GM23338 (cell line): ENCODE measurements at regions not wholly inside any gene's neighbourhood (a gene's known extent, or its start where the extent isn't known, plus 50 kb on each side); places are given as distances from the start of the nearest gene placed in this dataset.

Source experiments
- ATAC-seq: fragments of 200-7000 bp; cut with Tn5 transposase; 3 replicates; pipeline ENCODE4 v1.9.1; 2020
- DNase-seq: peaks from one replicate; pipeline ENCODE4 v3.0.0-alpha.2; 2015; ENCODE audit warnings: low spot score
- H2AFZ ChIP-seq: fragments of 200-600 bp; sonication (generic); 2 replicates; pipeline ENCODE4 v1.8.0; 2016; ENCODE audit warnings: antibody characterized with exemption, mild to moderate bottlenecking, moderate library complexity
- H3F3A ChIP-seq: fragments of 200-600 bp; sonication (generic); replicated peaks from 2 replicates; pipeline ENCODE4 v1.8.0; 2017; ENCODE audit warnings: antibody characterized with exemption, mixed run types, low read depth
- H3K27ac ChIP-seq: fragments of 200-600 bp; sonication (generic); 2 replicates; pipeline ENCODE4 v1.6.1; 2016; ENCODE audit warnings: low read depth
- H3K27me3 ChIP-seq: fragments of 200-600 bp; sonication (generic); 2 replicates; pipeline ENCODE4 v1.8.0; 2016; ENCODE audit warnings: mild to moderate bottlenecking, mixed run types, moderate library complexity; ENCODE audit not compliant: insufficient read depth
- H3K36me3 ChIP-seq: fragments of 200-600 bp; sonication (generic); 2 replicates; pipeline ENCODE4 v1.8.0; 2016; ENCODE audit warnings: mild to moderate bottlenecking; ENCODE audit not compliant: insufficient read depth
- H3K4me1 ChIP-seq: fragments of 200-600 bp; sonication (generic); 2 replicates; pipeline ENCODE4 v1.8.0; 2016; ENCODE audit warnings: mild to moderate bottlenecking, moderate library complexity; ENCODE audit not compliant: insufficient read depth
- H3K4me2 ChIP-seq: fragments of 200-600 bp; sonication (generic); 2 replicates; pipeline ENCODE4 v1.7.1; 2017; ENCODE audit warnings: mixed run types
- H3K4me3 ChIP-seq: fragments of 200-600 bp; sonication (generic); 2 replicates; pipeline ENCODE4 v1.6.1; 2016; ENCODE audit warnings: mixed run types
- H3K79me2 ChIP-seq: fragments of 200-600 bp; sonication (generic); replicated peaks from 2 replicates; pipeline ENCODE4 v1.8.0; 2017; ENCODE audit warnings: mild to moderate bottlenecking; ENCODE audit not compliant: insufficient read depth
- H3K9me2 ChIP-seq: fragments of 200-600 bp; sonication (generic); 2 replicates; pipeline ENCODE4 v1.8.0; 2017; ENCODE audit not compliant: insufficient read depth
- H4K20me1 ChIP-seq: fragments of 200-600 bp; sonication (generic); replicated peaks from 2 replicates; pipeline ENCODE4 v1.8.0; 2017; ENCODE audit warnings: mild to moderate bottlenecking; ENCODE audit not compliant: insufficient read depth
- H3K27ac Mint-ChIP-seq: 2 replicates; pipeline ENCODE4 v1.8.0; 2020; ENCODE audit warnings: inconsistent platforms, mild to moderate bottlenecking, moderate library complexity, mixed read lengths
- H3K27me3 Mint-ChIP-seq: 3 replicates; pipeline ENCODE4 v1.8.0; 2022; ENCODE audit warnings: low read depth, mild to moderate bottlenecking, moderate library complexity, mixed read lengths, inconsistent platforms; ENCODE audit not compliant: insufficient read depth, poor library complexity
- H3K36me3 Mint-ChIP-seq: 3 replicates; pipeline ENCODE4 v1.8.0; 2021; ENCODE audit warnings: low read depth, mild to moderate bottlenecking, inconsistent platforms, moderate library complexity, mixed read lengths
- H3K4me1 Mint-ChIP-seq: 3 replicates; pipeline ENCODE4 v1.8.0; 2020; ENCODE audit warnings: mild to moderate bottlenecking, inconsistent platforms, mixed read lengths
- H3K4me3 Mint-ChIP-seq: 3 replicates; pipeline ENCODE4 v1.8.0; 2021; ENCODE audit warnings: moderate library complexity, mild to moderate bottlenecking, inconsistent platforms, mixed read lengths
- H3K9me3 Mint-ChIP-seq: 3 replicates; pipeline ENCODE4 v1.8.0; 2020; ENCODE audit warnings: moderate library complexity, mild to moderate bottlenecking, inconsistent platforms, mixed read lengths
- CREB1 ChIP-seq: fragments of 250-450 bp; sonication (Bioruptor Pico); IDR thresholded peaks from 2 replicates; pipeline ENCODE4 v1.5.0; 2020; ENCODE audit warnings: low read depth, mild to moderate bottlenecking, moderate library complexity
- EZH2 ChIP-seq: fragments of 200-600 bp; sonication (generic); IDR thresholded peaks from one replicate; pipeline ENCODE4 v1.8.0; 2017; ENCODE audit warnings: antibody characterized with exemption, mild to moderate bottlenecking, low read depth; ENCODE audit not compliant: unreplicated experiment
- EZH2phosphoT487 ChIP-seq: fragments of 200-600 bp; sonication (generic); IDR thresholded peaks from one replicate; pipeline ENCODE4 v1.8.1; 2018; ENCODE audit warnings: antibody characterized with exemption; ENCODE audit not compliant: unreplicated experiment
- JUNB ChIP-seq: IDR thresholded peaks from one replicate; pipeline ENCODE4 v1.6.1; 2016; ENCODE audit warnings: antibody characterized with exemption; ENCODE audit not compliant: unreplicated experiment
- NANOG ChIP-seq: IDR thresholded peaks from 2 replicates; pipeline ENCODE4 v1.6.1; 2016; ENCODE audit warnings: antibody characterized with exemption, borderline replicate concordance
- POLR2AphosphoS5 ChIP-seq: IDR thresholded peaks from 2 replicates; pipeline ENCODE4 v1.6.1; 2016; ENCODE audit warnings: antibody characterized with exemption, low read depth
- STAT1 ChIP-seq: IDR thresholded peaks from one replicate; pipeline ENCODE4 v1.6.1; 2016; ENCODE audit warnings: antibody characterized with exemption; ENCODE audit not compliant: unreplicated experiment
- ZNF114 ChIP-seq: fragments of 250-450 bp; sonication (Bioruptor Pico); IDR thresholded peaks from 2 replicates; pipeline ENCODE4 v1.5.0; 2020; ENCODE audit warnings: mild to moderate bottlenecking, moderate library complexity
- ZNF331 ChIP-seq: fragments of 250-450 bp; sonication (Bioruptor Pico); IDR thresholded peaks from 2 replicates; pipeline ENCODE4 v1.5.0; 2020; ENCODE audit warnings: low read depth, mild to moderate bottlenecking, moderate library complexity
- TF ChIP-seq, protein P1 (sequence below): IDR thresholded peaks from 2 replicates; pipeline ENCODE4 v1.6.1; 2016; ENCODE audit warnings: antibody characterized with exemption
- TF ChIP-seq, protein P2 (sequence below), 2 experiments: fragments of 200-600 bp in 1 of 2; sonication (generic) in 1 of 2; conservative IDR thresholded peaks; 2 replicates each; pipeline versions ENCODE4 v1.5.1 to v1.6.1; 2016 to 2017; ENCODE audit warnings: antibody characterized with exemption in 2 of 2, low read depth in 2 of 2, mild to moderate bottlenecking in 2 of 2, moderate library complexity in 1 of 2
- TF ChIP-seq, protein P3 (sequence below): IDR thresholded peaks from one replicate; pipeline ENCODE4 v1.6.1; 2018; ENCODE audit warnings: antibody characterized with exemption; ENCODE audit not compliant: unreplicated experiment
- TF ChIP-seq, protein P4 (sequence below): fragments of 250-450 bp; sonication (Bioruptor Pico); IDR thresholded peaks from 2 replicates; pipeline ENCODE4 v1.5.0; 2020; ENCODE audit warnings: mild to moderate bottlenecking, moderate library complexity

DNA sequence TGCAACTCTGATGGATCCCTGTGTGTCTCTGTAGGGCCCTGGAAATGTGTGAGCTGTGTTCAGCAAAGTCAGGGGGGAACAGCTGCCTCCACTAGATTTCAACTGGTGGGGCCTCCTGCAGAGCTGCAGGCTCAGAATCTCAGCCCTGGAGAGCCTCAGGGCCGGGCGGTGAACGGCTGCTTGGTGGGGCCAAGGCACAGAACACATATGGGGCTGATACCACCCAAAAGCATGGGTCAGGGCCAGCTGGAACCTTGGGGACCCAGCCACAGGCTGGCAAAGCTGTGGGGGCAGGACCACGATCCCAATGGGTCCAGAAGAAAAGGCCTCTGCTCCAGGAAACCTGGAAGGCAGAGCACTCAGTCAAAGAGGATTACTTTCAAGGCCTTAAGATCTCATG lies 878.5 kb downstream of the BCL11B start:
- Histone ChIP-seq H3K36me3 (no peaks in the 10 kb centered on the region), H3K27me3 (no peaks in the 10 kb centered on the region), H3K4me3 (no peak overlapping the region), H3F3A (no peaks in the 10 kb centered on the region), H3K9me2 (0 out of 2 replicates have a peak, but pooled peaks cover 4% of the 10 kb centered on the region), H3K4me1 (no peaks in the 10 kb centered on the region), H2AFZ (no peak overlapping the region), H4K20me1 (no peaks in the 10 kb centered on the region), H3K27ac (no peak overlapping the region), H3K4me2 (no peak overlapping the region), H3K79me2 (no peaks in the 10 kb centered on the region)
- Mint-ChIP-seq H3K4me3 (no peak overlapping the region), H3K36me3 (peaks cover 5% of the 10 kb centered on the region; the same call in 2 of the 3 replicates), H3K4me1 (no peaks in the 10 kb centered on the region), H3K27ac (no peak overlapping the region), H3K9me3 (peaks cover 17% of the 10 kb centered on the region), H3K27me3 (peaks cover 3% of the 10 kb centered on the region)
- no peak for ATAC-seq
- TF ChIP-seq ZNF331 (CRISPR knock-in tag) (no peak), STAT1 (no peak), NANOG (no peak), POLR2AphosphoS5 (no peak), ZNF114 (no peak), CREB1 (CRISPR knock-in tag) (no peak), EZH2 (no peak), JUNB (no peak), EZH2phosphoT487 (no peak)
- TF ChIP-seq, protein P1, sequence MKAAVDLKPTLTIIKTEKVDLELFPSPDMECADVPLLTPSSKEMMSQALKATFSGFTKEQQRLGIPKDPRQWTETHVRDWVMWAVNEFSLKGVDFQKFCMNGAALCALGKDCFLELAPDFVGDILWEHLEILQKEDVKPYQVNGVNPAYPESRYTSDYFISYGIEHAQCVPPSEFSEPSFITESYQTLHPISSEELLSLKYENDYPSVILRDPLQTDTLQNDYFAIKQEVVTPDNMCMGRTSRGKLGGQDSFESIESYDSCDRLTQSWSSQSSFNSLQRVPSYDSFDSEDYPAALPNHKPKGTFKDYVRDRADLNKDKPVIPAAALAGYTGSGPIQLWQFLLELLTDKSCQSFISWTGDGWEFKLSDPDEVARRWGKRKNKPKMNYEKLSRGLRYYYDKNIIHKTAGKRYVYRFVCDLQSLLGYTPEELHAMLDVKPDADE, result no peak
- TF ChIP-seq, protein P2, sequence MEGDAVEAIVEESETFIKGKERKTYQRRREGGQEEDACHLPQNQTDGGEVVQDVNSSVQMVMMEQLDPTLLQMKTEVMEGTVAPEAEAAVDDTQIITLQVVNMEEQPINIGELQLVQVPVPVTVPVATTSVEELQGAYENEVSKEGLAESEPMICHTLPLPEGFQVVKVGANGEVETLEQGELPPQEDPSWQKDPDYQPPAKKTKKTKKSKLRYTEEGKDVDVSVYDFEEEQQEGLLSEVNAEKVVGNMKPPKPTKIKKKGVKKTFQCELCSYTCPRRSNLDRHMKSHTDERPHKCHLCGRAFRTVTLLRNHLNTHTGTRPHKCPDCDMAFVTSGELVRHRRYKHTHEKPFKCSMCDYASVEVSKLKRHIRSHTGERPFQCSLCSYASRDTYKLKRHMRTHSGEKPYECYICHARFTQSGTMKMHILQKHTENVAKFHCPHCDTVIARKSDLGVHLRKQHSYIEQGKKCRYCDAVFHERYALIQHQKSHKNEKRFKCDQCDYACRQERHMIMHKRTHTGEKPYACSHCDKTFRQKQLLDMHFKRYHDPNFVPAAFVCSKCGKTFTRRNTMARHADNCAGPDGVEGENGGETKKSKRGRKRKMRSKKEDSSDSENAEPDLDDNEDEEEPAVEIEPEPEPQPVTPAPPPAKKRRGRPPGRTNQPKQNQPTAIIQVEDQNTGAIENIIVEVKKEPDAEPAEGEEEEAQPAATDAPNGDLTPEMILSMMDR (conservative IDR thresholded peaks at IDR 0.05; ENCODE audit: low read depth in 2 of 2), result no peak
- TF ChIP-seq, protein P3, sequence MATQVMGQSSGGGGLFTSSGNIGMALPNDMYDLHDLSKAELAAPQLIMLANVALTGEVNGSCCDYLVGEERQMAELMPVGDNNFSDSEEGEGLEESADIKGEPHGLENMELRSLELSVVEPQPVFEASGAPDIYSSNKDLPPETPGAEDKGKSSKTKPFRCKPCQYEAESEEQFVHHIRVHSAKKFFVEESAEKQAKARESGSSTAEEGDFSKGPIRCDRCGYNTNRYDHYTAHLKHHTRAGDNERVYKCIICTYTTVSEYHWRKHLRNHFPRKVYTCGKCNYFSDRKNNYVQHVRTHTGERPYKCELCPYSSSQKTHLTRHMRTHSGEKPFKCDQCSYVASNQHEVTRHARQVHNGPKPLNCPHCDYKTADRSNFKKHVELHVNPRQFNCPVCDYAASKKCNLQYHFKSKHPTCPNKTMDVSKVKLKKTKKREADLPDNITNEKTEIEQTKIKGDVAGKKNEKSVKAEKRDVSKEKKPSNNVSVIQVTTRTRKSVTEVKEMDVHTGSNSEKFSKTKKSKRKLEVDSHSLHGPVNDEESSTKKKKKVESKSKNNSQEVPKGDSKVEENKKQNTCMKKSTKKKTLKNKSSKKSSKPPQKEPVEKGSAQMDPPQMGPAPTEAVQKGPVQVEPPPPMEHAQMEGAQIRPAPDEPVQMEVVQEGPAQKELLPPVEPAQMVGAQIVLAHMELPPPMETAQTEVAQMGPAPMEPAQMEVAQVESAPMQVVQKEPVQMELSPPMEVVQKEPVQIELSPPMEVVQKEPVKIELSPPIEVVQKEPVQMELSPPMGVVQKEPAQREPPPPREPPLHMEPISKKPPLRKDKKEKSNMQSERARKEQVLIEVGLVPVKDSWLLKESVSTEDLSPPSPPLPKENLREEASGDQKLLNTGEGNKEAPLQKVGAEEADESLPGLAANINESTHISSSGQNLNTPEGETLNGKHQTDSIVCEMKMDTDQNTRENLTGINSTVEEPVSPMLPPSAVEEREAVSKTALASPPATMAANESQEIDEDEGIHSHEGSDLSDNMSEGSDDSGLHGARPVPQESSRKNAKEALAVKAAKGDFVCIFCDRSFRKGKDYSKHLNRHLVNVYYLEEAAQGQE, result no peak
- TF ChIP-seq, protein P4, sequence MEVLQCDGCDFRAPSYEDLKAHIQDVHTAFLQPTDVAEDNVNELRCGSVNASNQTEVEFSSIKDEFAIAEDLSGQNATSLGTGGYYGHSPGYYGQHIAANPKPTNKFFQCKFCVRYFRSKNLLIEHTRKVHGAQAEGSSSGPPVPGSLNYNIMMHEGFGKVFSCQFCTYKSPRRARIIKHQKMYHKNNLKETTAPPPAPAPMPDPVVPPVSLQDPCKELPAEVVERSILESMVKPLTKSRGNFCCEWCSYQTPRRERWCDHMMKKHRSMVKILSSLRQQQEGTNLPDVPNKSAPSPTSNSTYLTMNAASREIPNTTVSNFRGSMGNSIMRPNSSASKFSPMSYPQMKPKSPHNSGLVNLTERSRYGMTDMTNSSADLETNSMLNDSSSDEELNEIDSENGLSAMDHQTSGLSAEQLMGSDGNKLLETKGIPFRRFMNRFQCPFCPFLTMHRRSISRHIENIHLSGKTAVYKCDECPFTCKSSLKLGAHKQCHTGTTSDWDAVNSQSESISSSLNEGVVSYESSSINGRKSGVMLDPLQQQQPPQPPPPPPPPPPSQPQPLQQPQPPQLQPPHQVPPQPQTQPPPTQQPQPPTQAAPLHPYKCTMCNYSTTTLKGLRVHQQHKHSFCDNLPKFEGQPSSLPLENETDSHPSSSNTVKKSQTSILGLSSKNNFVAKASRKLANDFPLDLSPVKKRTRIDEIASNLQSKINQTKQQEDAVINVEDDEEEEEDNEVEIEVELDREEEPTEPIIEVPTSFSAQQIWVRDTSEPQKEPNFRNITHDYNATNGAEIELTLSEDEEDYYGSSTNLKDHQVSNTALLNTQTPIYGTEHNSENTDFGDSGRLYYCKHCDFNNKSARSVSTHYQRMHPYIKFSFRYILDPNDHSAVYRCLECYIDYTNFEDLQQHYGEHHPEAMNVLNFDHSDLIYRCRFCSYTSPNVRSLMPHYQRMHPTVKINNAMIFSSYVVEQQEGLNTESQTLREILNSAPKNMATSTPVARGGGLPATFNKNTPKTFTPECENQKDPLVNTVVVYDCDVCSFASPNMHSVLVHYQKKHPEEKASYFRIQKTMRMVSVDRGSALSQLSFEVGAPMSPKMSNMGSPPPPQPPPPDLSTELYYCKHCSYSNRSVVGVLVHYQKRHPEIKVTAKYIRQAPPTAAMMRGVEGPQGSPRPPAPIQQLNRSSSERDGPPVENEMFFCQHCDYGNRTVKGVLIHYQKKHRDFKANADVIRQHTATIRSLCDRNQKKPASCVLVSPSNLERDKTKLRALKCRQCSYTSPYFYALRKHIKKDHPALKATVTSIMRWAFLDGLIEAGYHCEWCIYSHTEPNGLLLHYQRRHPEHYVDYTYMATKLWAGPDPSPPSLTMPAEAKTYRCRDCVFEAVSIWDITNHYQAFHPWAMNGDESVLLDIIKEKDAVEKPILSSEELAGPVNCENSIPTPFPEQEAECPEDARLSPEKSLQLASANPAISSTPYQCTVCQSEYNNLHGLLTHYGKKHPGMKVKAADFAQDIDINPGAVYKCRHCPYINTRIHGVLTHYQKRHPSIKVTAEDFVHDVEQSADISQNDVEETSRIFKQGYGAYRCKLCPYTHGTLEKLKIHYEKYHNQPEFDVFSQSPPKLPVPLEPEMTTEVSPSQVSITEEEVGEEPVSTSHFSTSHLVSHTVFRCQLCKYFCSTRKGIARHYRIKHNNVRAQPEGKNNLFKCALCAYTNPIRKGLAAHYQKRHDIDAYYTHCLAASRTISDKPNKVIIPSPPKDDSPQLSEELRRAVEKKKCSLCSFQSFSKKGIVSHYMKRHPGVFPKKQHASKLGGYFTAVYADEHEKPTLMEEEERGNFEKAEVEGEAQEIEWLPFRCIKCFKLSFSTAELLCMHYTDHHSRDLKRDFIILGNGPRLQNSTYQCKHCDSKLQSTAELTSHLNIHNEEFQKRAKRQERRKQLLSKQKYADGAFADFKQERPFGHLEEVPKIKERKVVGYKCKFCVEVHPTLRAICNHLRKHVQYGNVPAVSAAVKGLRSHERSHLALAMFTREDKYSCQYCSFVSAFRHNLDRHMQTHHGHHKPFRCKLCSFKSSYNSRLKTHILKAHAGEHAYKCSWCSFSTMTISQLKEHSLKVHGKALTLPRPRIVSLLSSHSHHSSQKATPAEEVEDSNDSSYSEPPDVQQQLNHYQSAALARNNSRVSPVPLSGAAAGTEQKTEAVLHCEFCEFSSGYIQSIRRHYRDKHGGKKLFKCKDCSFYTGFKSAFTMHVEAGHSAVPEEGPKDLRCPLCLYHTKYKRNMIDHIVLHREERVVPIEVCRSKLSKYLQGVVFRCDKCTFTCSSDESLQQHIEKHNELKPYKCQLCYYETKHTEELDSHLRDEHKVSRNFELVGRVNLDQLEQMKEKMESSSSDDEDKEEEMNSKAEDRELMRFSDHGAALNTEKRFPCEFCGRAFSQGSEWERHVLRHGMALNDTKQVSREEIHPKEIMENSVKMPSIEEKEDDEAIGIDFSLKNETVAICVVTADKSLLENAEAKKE (CRISPR knock-in tag), result no peak
- no peak for DNase-seq
